Putamen (tissue), 1 donor: ENCODE measurements at regions not wholly inside any gene's neighbourhood (a gene's known extent, or its start where the extent isn't known, plus 50 kb on each side); places are given as distances from the start of the nearest gene placed in this dataset.

ENCODE experiments used
- DNase-seq: peaks from one replicate; pipeline ENCODE4 v3.0.0-alpha.2; 2016; ENCODE audit warnings: low spot score

DNA sequence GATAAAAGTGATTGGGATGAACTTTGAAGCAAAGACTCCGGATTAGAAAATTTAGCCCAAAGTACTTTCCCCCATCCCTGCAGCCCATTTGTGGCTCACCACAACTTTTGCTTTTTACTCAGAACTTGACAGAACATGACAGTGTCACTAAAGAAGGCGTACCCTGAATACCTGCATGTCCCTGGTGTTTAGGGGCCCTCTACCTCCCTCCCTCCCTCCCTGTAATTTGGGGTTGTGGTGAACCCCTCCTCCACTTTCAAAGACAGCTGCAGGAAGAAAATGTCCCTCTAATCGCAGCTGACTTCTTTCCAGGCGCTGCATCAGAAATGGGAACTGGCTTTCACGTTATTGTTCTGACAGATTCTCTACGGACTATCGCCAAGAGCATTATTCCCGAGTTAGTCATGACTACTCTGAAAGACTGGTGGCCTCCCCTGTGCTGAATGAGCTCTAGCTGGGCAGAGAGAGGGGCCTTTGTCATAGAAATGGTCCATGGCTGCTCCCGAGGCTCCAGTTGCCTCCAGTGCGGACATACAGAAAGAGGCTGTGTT, 93.2 kb upstream of the ARHGEF3 start:
- peak; percentile 80 for DNase-seq

GRCh38 chr3:56890448-56891091, 88.8 kb upstream of the ARHGEF3 start:
- DNase-seq: no peak

DNA sequence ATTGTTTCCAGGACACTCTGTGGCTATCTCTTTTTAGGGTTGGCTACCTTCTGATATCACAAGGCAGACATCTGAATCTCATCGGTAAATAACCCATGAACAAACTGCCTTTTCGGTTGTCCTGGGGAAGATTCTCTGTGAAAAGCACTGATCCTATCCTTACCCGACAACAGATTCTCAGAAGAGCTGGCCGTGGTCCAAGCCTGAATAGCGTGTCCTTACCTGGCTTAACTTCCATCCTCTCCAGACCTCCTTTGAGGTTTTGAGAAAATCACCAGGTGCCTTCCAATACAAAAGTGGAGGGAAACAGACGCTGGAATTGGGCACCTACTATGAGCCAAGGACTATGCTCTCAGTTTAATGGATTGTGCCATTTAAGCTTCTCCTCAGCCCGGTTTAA, 87.4 kb upstream of the ARHGEF3 start:
- no peak for DNase-seq

DNA sequence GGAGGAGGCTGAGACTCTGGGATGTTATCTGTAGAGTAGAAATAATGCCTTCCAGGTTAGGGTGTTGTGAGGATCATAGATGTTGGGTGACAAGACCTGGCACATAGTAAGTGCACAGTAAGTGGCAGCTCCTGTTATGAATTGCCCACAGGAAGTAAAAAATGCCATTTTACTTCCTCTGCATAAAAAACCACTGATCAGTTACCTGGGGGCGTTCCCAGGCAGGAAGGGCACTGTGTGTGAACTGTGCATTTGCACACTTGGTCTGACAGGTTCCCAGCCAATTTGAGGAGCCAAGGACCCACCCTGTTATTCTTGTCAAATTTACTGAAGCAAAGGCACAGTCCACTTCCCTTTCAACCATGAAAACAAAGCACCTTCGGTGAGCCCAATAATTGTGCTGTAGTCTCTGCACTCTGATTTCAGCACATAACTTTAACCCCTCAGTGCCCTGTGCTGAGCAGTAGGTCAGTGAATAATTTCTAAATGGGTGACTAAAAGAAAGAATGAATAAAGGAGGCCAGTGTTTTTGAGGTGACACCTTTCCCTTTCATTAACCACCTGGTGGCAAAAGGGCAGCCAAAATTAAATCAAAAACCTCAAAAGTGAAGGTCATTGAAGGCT, 85.8 kb upstream of the ARHGEF3 start:
- no peak for DNase-seq

- no peak for DNase-seq
Measured at GRCh38 chr3:56886314-56886713, 84.6 kb upstream of the ARHGEF3 start.

- DNase-seq: no peak
Measured at GRCh38 chr3:56885879-56886278, 84.1 kb upstream of the ARHGEF3 start.

DNA sequence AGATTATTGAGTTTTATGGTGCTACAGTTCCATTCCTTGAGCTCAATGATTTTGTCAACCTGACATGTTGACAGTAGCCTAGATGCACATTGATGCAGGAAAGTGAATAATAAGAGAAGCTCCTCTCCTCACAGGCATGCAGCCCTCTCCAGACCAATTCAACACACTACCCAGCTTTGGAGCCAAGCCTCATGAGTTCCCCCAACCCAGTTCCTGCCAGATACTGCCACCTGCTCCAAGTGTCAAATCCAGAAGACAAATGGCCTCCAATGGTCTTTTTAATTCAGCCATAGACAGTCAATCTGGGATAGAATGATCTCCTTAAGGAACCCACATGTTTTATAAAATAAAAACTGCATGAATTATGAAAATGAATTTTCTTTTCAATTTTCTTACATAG, 83.7 kb upstream of the ARHGEF3 start:
- DNase-seq: no peak

DNA sequence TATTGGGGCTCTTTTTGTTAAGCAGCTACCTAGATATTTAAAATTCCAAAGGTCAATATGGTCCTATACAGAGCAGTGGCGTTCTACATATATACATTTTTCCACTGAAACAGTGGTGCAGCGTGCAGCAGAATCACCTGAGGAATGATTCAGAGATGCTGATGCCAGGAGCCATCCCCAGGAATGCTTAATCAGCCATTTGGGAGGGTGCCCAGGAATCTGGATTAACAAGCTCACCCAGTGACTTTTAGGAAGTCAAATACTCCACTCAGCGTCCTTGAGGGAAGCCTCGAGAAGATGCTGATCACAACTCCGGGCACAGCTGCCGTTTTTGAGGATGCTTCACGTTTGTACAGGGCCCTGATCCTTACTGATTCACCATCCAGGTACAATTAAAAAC, 82.6 kb upstream of the ARHGEF3 start:
- DNase-seq: no peak

DNA sequence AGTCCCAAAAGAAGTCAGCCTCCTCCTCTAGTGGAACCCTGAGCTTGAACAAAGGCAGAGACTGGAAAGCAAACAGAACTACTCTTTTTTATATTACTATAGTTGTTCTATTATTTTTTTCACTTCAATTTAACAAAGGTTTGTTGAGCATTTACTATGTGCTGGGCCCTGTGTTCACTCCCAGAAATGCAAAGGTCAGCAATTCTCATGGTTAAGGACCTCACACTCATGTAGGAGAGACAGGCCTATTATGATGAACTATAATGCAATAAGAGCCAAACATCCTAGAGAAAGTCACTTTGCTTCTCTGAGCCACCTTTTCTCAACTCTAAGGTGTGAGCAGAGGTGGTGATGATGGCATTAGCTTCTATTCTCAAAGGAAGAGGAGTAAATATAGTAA, 82.1 kb upstream of the ARHGEF3 start:
- no peak for DNase-seq

DNA sequence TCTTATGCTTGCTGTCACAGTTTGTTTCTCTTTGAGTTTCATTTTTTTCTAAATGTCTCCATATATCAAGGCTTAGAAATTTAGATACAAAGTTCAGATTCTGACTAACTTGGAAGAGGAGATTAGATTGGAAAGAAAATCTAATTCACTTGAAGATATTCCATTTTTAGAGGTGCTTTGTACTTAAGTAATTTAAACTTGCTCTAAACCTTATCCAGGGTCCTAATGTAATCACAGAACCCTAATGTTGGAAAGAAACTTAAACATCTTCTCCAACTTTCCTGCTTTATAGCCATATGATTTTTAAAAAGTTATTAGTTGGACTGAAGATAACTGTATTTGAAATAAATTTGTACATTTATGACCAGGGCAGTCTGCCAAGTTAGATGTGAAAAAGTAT, 81.1 kb upstream of the ARHGEF3 start:
- no peak for DNase-seq

DNA sequence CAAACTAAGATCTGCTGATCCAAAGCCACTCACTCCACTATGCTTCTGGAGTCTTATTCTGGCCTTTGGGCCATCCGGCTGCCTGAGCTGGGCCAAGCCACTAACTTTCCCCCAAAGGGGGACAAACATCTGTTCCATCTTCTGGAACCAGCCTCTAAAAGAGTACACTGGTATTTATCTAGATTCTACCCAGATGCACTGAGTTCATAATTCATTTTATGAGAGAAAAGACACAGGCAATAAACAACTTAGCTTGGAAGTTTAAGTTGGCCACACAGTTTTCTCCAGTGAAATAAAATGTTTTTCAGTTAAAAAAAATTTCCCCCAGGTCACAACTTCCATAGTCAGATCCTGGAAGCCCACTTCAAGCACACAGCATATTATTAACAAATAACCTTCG, 80.1 kb upstream of the ARHGEF3 start:
- no peak for DNase-seq

DNA sequence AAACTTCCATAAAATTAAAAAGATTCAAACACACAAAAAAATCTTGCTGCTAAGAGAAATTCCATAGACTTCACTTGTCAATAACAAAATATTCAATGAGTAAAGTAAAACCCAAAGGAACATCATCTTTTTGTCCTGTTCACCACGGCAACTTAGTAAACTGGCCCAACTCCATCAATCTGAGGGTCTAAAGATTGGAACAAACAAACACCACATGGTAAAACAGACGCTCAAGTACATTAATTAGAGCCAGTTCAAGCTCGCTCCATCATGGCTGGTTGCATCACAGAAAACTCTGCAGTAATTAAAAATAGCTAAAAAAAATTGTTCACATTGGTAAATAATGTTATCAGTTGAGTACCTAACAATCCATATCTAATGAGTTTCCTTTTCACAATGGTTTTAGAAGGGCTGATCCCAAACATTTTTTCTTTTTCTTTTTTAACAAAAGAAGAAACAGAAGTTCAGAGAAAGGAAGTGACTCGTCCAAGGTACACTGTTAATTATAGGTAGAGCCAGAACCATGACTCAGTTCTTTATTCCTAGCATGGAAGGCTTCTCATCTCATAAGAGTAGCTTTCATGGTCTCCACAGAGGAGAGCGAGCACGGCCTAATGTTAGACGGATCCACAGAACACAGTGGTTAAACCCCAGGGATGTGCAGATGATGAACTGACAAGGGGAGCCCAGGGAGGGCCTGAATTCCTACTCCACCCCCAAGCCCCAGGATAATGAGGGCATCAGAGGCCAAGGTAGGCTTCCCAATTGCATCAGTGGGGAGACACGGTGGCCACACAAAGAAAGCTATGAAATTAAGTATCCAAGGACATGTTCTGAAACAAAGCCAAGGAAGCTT, 79.2 kb upstream of the ARHGEF3 start:
- no peak for DNase-seq

DNA sequence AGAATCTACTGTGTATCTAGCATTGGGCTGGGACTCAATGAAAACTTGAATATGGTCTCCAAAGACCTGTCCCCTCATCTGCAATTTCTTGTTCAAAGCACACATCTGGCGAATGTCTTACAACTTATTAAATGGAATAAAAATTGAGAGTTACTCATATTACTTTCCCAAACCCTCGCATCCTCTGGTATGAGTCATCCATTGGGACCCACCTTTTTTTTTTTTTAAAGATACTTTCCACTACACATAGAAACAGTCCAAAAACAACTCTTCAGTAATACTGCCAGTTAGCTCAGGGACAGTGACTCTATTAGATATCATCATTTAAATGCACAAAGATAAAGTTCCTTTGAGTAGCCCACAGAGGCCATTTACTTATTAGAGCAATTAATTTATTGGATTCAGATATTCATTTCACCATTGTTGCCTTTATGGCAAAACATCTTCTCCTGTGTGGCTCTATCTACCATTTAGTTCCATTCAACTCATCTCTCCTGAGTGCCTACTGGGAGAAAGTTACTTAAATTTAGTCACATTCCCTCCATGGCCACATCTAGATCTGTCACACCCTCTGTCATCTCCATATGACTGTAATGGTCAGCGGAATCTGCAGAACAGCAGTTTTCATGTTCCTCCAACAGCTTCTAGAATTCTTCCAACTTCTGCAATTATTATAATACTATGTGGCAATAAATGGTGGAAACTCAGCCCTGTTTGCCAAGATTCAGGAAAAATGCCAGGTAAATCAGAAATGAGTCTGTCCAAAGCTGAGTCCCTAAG, 77.9 kb upstream of the ARHGEF3 start:
- no peak for DNase-seq

DNA sequence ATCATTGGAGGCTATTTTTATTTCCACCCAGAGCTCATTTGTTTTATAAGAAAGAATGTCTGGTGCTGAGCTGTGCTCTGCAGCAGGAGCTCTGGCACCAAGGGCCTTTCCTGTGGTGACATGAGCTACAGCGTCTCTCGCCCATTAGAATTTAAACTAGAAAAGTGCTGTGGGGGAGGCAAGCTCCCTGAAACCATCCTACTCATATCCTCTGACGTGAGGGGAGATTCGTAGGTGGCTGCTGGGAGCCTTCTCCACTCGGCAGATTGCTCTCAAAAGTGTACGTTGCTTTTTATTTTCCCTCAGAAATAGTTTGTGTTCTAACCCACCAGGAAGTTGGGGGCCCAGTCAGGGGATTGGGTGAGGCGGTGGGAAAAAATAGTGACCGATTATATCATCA, 76.3 kb upstream of the ARHGEF3 start:
- DNase-seq: peak; percentile 83

GRCh38 chr3:56876916-56877315, 75.2 kb upstream of the ARHGEF3 start:
- no peak for DNase-seq

DNA sequence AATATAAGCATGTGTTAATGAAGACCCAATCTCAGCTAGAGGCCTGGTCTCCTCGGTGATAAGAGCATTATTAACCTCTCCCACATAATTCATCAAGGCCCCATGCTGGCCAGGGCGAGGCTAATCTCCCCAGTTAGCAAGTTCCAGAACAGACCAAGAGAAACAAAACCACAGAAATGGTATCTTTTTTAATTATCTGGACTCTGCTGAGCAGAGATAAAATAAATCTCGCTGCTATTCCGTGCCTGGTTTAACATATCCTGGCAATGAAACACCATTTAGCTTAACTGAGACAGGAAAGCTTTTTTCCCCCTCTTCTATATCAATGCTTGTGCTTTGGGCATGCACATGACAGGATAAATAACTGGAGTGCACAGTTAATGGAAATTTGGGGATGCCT, 72.5 kb upstream of the ARHGEF3 start:
- no peak for DNase-seq

DNA sequence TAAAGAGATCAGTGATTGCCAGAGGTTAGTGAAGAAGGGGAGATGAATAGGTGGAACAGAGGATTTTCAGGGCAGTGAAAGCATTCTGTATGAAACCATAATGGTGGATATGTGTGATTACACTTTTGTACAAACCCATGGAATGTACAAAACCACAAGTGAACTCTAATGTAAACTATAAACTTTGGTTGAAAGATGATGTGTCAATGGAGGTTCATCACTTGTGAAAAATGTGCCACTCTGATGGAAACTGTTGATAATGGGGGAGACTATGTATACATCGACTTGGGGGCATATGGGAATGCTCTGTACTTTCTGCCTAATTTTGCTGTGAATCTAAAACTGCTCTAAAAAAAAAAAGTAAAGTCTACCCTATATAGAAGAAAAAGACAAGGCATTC, 68.7 kb upstream of the ARHGEF3 start:
- no peak for DNase-seq

DNA sequence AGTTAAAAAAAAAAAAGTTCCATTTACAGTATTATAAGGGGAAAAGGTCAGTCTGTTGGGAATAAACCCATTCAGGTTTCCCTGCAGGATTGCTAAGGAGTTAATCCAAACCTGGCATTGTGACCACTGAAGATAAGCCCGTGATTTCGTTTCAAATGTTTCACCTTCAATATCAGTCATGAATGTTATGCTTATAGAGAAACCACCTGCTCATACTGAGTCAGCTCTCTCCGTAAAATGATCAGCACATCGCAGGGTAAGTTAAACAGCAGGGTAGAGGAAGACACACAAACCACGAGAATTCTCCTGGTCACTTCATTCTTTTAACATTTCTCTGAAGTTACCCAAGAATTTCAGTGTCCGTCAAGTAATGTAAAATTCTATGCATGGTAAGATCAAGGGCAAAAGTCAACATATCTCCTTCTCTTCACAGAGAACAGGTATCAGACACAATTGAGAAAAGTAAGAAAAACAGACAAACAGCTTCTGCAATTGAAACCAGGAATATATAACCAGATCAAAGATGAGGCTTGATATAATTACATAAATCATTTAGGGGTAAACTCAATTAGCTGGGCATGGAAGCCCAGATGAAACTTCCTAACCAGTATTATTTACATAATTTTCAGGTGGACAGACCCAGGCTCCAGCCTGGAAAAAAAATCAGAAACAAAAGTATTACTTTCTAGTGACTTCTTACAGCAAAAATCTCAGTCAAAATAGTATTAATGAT, 67.6 kb upstream of the ARHGEF3 start:
- no peak for DNase-seq

GRCh38 chr3:56868706-56869105, 67.0 kb upstream of the ARHGEF3 start:
- no peak for DNase-seq

- DNase-seq: no peak
Measured at GRCh38 chr3:56867671-56868070, 65.9 kb upstream of the ARHGEF3 start.

- DNase-seq: no peak
Measured at GRCh38 chr3:56864918-56865524, 63.3 kb upstream of the ARHGEF3 start.
